Ascending aorta (tissue), 2 donors: ENCODE measurements at regions not wholly inside any gene's neighbourhood (a gene's known extent, or its start where the extent isn't known, plus 50 kb on each side); places are given as distances from the start of the nearest gene placed in this dataset.

Source experiments
- DNase-seq, 2 donors: peaks; one replicate each; pipeline ENCODE4 v3.0.0-alpha.2; 2019; ENCODE audit warnings: low spot score in 2 of 2
- H3K27ac ChIP-seq, 2 donors: fragments of 200-600 bp; sonication (generic); one replicate each; pipeline ENCODE4 v1.5.1; 2016 to 2017; ENCODE audit warnings: mild to moderate bottlenecking in 1 of 2
- H3K27me3 ChIP-seq: fragments of 200-600 bp; sonication (generic); one replicate; pipeline ENCODE4 v1.5.1; 2017
- H3K36me3 ChIP-seq, 2 donors: fragments of 200-600 bp; sonication (generic); one replicate each; pipeline ENCODE4 v1.5.1; 2016
- H3K4me1 ChIP-seq, 2 donors: fragments of 200-600 bp; sonication (generic); one replicate each; pipeline ENCODE4 v1.5.1; 2016 to 2017; ENCODE audit warnings: mild to moderate bottlenecking in 1 of 2
- H3K4me3 ChIP-seq, 2 donors: fragments of 200-600 bp; sonication (generic); one replicate each; pipeline ENCODE4 v1.5.1; 2016 to 2017; ENCODE audit warnings: mild to moderate bottlenecking in 1 of 2
- H3K9me3 ChIP-seq, 2 donors: fragments of 200-600 bp; sonication (generic); one replicate each; pipeline ENCODE4 v1.5.1; 2016
- CTCF ChIP-seq, 3 experiments: fragments of 200-600 bp in 2 of 3; fragments of 450-650 bp in 1 of 3; sonication (generic) in 2 of 3; IDR thresholded peaks; one replicate each; pipeline ENCODE4 v1.5.1; 2016 to 2019; ENCODE audit warnings: antibody characterized with exemption in 3 of 3, mild to moderate bottlenecking in 1 of 3, moderate library complexity in 1 of 3
- intact Hi-C: fragments of 100-400 bp; cut with DNase I; formaldehyde crosslinking; loops from one replicate; pipeline ENCODE4 v1.15.1; 2023

- no peaks in the 10 kb centered on the region for H3K27me3 ChIP-seq
- H3K36me3 ChIP-seq: no peaks in the 10 kb centered on the region
- intact Hi-C loops: no loop called here
- no peak overlapping the region for H3K4me3 ChIP-seq
- no peaks in the 10 kb centered on the region for H3K9me3 ChIP-seq
- no peak for TF ChIP-seq CTCF (IDR thresholded peaks at IDR 0.05)
- H3K4me1 ChIP-seq: peaks cover 0 to 8% of the 10 kb centered on the region in 2 donors
- no peak overlapping the region for H3K27ac ChIP-seq
- no peak for DNase-seq
Observed at GRCh38 chr20:1774479-1774878, 116.9 kb upstream of the SIRPG start.

DNA sequence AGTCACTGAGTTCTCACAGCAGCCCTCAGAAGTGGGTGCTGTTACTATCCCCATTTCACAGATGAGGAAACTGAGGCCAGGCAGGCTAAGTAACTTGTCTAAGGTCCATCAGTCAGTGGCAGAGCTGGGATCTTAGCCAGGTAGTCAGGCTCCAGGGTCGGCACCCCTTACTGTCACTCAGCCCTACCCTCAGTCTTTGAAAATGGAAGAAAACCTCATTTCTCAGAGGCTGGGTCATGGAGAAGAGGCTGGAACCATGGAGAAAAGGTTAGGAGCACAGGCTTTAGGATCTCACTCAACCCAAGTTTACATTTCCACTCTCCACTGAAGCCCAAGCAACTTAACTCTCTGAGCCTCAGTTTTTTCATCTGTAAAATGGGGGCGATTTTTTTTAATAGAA, 116.2 kb upstream of the SIRPG start:
- Histone ChIP-seq H3K36me3 (no peaks in the 10 kb centered on the region), H3K4me1 (peaks cover 0 to 8% of the 10 kb centered on the region in 2 donors), H3K27ac (no peak overlapping the region), H3K9me3 (no peaks in the 10 kb centered on the region), H3K27me3 (no peaks in the 10 kb centered on the region), H3K4me3 (no peak overlapping the region)
- intact Hi-C loops: no loop called here
- DNase-seq: no peak
- TF ChIP-seq CTCF (IDR thresholded peaks at IDR 0.05): no peak

GRCh38 chr20:1769491-1769890, 111.9 kb upstream of the SIRPG start:
- H3K36me3 ChIP-seq: no peaks in the 10 kb centered on the region
- no peak overlapping the region for H3K4me3 ChIP-seq
- DNase-seq: no peak
- peaks cover 0 to 4% of the 10 kb centered on the region in 2 donors for H3K4me1 ChIP-seq
- H3K27ac ChIP-seq: no peak overlapping the region
- intact Hi-C loops: loop anchor here (5.0 kb wide), 1 partner anchor 683 kb away; no protein-coding TSS in a partner anchor
- TF ChIP-seq CTCF (IDR thresholded peaks at IDR 0.05): no peak
- H3K9me3 ChIP-seq: no peaks in the 10 kb centered on the region
- H3K27me3 ChIP-seq: no peaks in the 10 kb centered on the region

DNA sequence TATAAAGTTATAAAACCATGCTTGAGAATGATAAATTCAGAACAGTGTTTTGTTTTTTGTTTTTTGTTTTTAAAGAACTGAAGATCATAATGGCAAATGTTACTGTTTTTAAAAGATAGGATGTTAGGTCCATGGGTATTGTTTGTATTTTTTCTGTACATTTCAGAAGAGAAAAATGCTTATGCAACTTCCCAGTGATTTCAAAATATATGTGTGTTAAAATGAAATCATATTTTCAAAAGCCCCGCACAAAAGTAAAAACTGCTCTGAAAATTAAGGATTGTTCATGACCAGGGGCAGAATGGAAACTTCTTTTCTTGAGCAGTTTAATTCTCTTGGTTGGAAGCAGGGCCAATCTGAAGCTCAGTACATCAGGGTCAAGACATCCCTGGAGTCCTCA, 109.2 kb upstream of the SIRPG start:
- H3K4me3 ChIP-seq: no peak overlapping the region
- DNase-seq: no peak
- TF ChIP-seq CTCF (IDR thresholded peaks at IDR 0.05): no peak
- peaks cover 0 to 6% of the 10 kb centered on the region in 2 donors for H3K4me1 ChIP-seq
- H3K36me3 ChIP-seq: no peaks in the 10 kb centered on the region
- H3K27me3 ChIP-seq: no peaks in the 10 kb centered on the region
- H3K9me3 ChIP-seq: no peaks in the 10 kb centered on the region
- intact Hi-C loops: loop anchor here (5.0 kb wide), 1 partner anchor 686 kb away; no protein-coding TSS in a partner anchor
- H3K27ac ChIP-seq: no peak overlapping the region

GRCh38 chr20:1764136-1765033, 106.8 kb upstream of the SIRPG start:
- no peak overlapping the region for H3K27ac ChIP-seq
- DNase-seq: peak; percentile 23 to 87
- no peaks in the 10 kb centered on the region for H3K36me3 ChIP-seq
- TF ChIP-seq CTCF (IDR thresholded peaks at IDR 0.05): peak; percentile 52 to 80 (median 73)
- H3K4me1 ChIP-seq: peaks cover 0 to 6% of the 10 kb centered on the region in 2 donors
- no peak overlapping the region for H3K4me3 ChIP-seq
- H3K27me3 ChIP-seq: no peaks in the 10 kb centered on the region
- intact Hi-C loops: loop anchor here (1.0 to 5.0 kb wide), 3 partner anchors 13 to 688 kb away; no protein-coding TSS in a partner anchor
- H3K9me3 ChIP-seq: no peaks in the 10 kb centered on the region
